ENCODE measurements at regions not wholly inside any gene's neighbourhood (a gene's known extent, or its start where the extent isn't known, plus 50 kb on each side); places are given as distances from the start of the nearest gene placed in this dataset.

- no peak for DNase-seq
These were observed 595.6 kb upstream of the TENM3 start for GRCh38 chr4:181647396-181648147.

GRCh38 chr4:181650033-181650825 is 593.0 kb upstream of the TENM3 start:
- no peak for DNase-seq

- no peak for DNase-seq
These were observed 586.5 kb upstream of the TENM3 start for GRCh38 chr4:181656748-181657147.

- no peak for DNase-seq
These were observed 584.0 kb upstream of the TENM3 start for GRCh38 chr4:181659202-181659601.

- no peak for DNase-seq
These were observed 583.3 kb upstream of the TENM3 start for GRCh38 chr4:181659876-181660275.

GRCh38 chr4:181661090-181661489 is 582.1 kb upstream of the TENM3 start:
- no peak for DNase-seq

GRCh38 chr4:181661923-181662322 is 581.3 kb upstream of the TENM3 start:
- no peak for DNase-seq

GRCh38 chr4:181662383-181662782 is 580.8 kb upstream of the TENM3 start:
- no peak for DNase-seq

GRCh38 chr4:181670506-181670905 is 572.7 kb upstream of the TENM3 start:
- no peak for DNase-seq

GRCh38 chr4:181671672-181672071 is 571.5 kb upstream of the TENM3 start:
- no peak for DNase-seq

GRCh38 chr4:181672751-181673150 is 570.5 kb upstream of the TENM3 start:
- no peak for DNase-seq

GRCh38 chr4:181674315-181674875 is 568.8 kb upstream of the TENM3 start:
- DNase-seq, result no peak

GRCh38 chr4:181676546-181676945 is 566.7 kb upstream of the TENM3 start:
- no peak for DNase-seq

- DNase-seq, result no peak
These were observed 566.0 kb upstream of the TENM3 start for GRCh38 chr4:181677201-181677600.

GRCh38 chr4:181677621-181678020 is 565.6 kb upstream of the TENM3 start:
- DNase-seq, result no peak

GRCh38 chr4:181679754-181680153 is 563.4 kb upstream of the TENM3 start:
- no peak for DNase-seq

GRCh38 chr4:181682367-181683047 is 560.7 kb upstream of the TENM3 start:
- no peak for DNase-seq

GRCh38 chr4:181684310-181684709 is 558.9 kb upstream of the TENM3 start:
- DNase-seq, result no peak

GRCh38 chr4:181685461-181685860 is 557.7 kb upstream of the TENM3 start:
- no peak for DNase-seq

GRCh38 chr4:181685911-181686310 is 557.3 kb upstream of the TENM3 start:
- no peak for DNase-seq

- no peak for DNase-seq
These were observed 556.1 kb upstream of the TENM3 start for GRCh38 chr4:181687116-181687515.

GRCh38 chr4:181688432-181688831 is 554.8 kb upstream of the TENM3 start:
- DNase-seq, result no peak

- DNase-seq, result no peak
These were observed 554.3 kb upstream of the TENM3 start for GRCh38 chr4:181688872-181689271.
